ENCODE measurements at regions not wholly inside any gene's neighbourhood (a gene's known extent, or its start where the extent isn't known, plus 50 kb on each side); places are given as distances from the start of the nearest gene placed in this dataset.

GRCh38 chr18:69213842-69214241 lies 186.8 kb upstream of the DOK6 start:
- Histone ChIP-seq H3K4me3 (ENCODE audit: low read length) (no peak overlapping the region), H3K9ac (ENCODE audit: low read length) (no peak overlapping the region), H2AFZ (ENCODE audit: low read length) (no peak overlapping the region), H3K27me3 (replicated peaks; ENCODE audit: insufficient read depth, low read length) (no peaks in the 10 kb centered on the region), H3K9me2 (replicated peaks; ENCODE audit: insufficient read depth, low read length) (no peaks in the 10 kb centered on the region), H3F3A (ENCODE audit: insufficient read depth, low read length) (no peaks in the 10 kb centered on the region), H3K9me3 (replicated peaks; ENCODE audit: insufficient read depth, low read length) (no peaks in the 10 kb centered on the region), H3K27ac (ENCODE audit: low read length) (no peak overlapping the region), H3K4me1 (ENCODE audit: low read length) (peaks cover 6% of the 10 kb centered on the region; the same call in 1 of the 2 replicates), H3K4me2 (ENCODE audit: low read depth, low read length) (no peak overlapping the region), H4K20me1 (ENCODE audit: insufficient read depth, low read length) (no peaks in the 10 kb centered on the region), H3K36me3 (replicated peaks; ENCODE audit: insufficient read depth, low read length) (no peaks in the 10 kb centered on the region), H3K79me2 (ENCODE audit: low read length) (no peaks in the 10 kb centered on the region)
- TF ChIP-seq, protein P1, sequence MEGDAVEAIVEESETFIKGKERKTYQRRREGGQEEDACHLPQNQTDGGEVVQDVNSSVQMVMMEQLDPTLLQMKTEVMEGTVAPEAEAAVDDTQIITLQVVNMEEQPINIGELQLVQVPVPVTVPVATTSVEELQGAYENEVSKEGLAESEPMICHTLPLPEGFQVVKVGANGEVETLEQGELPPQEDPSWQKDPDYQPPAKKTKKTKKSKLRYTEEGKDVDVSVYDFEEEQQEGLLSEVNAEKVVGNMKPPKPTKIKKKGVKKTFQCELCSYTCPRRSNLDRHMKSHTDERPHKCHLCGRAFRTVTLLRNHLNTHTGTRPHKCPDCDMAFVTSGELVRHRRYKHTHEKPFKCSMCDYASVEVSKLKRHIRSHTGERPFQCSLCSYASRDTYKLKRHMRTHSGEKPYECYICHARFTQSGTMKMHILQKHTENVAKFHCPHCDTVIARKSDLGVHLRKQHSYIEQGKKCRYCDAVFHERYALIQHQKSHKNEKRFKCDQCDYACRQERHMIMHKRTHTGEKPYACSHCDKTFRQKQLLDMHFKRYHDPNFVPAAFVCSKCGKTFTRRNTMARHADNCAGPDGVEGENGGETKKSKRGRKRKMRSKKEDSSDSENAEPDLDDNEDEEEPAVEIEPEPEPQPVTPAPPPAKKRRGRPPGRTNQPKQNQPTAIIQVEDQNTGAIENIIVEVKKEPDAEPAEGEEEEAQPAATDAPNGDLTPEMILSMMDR (IDR thresholded peaks at IDR 0.05; ENCODE audit: low read length), result no peak
- TF ChIP-seq EZH2phosphoT487 (IDR thresholded peaks at IDR 0.05; ENCODE audit: low read length) (no peak), EZH2 (optimal IDR thresholded peaks at IDR 0.05; ENCODE audit: low read depth, low read length) (no peak)
- DNase-seq, result no peak

GRCh38 chr18:69215161-69215560 lies 185.5 kb upstream of the DOK6 start:
- no peaks in the 10 kb centered on the region for H3F3A ChIP-seq (ENCODE audit: insufficient read depth, low read length)
- no peaks in the 10 kb centered on the region for H3K27me3 ChIP-seq (replicated peaks; ENCODE audit: insufficient read depth, low read length)
- peaks cover 6% of the 10 kb centered on the region; the same call in 1 of the 2 replicates for H3K4me1 ChIP-seq (ENCODE audit: low read length)
- H3K9ac ChIP-seq (ENCODE audit: low read length), result no peak overlapping the region
- no peak overlapping the region for H3K4me2 ChIP-seq (ENCODE audit: low read depth, low read length)
- H3K9me2 ChIP-seq (replicated peaks; ENCODE audit: insufficient read depth, low read length), result no peaks in the 10 kb centered on the region
- H2AFZ ChIP-seq (ENCODE audit: low read length), result no peak overlapping the region
- TF ChIP-seq EZH2 (optimal IDR thresholded peaks at IDR 0.05; ENCODE audit: low read depth, low read length) (no peak), EZH2phosphoT487 (IDR thresholded peaks at IDR 0.05; ENCODE audit: low read length) (no peak)
- TF ChIP-seq, protein P1 (IDR thresholded peaks at IDR 0.05; ENCODE audit: low read length), result no peak
- no peaks in the 10 kb centered on the region for H3K36me3 ChIP-seq (replicated peaks; ENCODE audit: insufficient read depth, low read length)
- H3K27ac ChIP-seq (ENCODE audit: low read length), result no peak overlapping the region
- no peaks in the 10 kb centered on the region for H3K9me3 ChIP-seq (replicated peaks; ENCODE audit: insufficient read depth, low read length)
- no peaks in the 10 kb centered on the region for H3K79me2 ChIP-seq (ENCODE audit: low read length)
- H4K20me1 ChIP-seq (ENCODE audit: insufficient read depth, low read length), result no peaks in the 10 kb centered on the region
- no peak for DNase-seq
- H3K4me3 ChIP-seq (ENCODE audit: low read length), result no peak overlapping the region

- Histone ChIP-seq H3K4me2 (ENCODE audit: low read depth, low read length) (no peak overlapping the region; the same call in 1 of the 2 replicates), H3K79me2 (ENCODE audit: low read length) (no peaks in the 10 kb centered on the region), H3K27ac (ENCODE audit: low read length) (no peak overlapping the region), H3K27me3 (replicated peaks; ENCODE audit: insufficient read depth, low read length) (no peaks in the 10 kb centered on the region), H3K4me3 (ENCODE audit: low read length) (no peak overlapping the region), H3K9ac (ENCODE audit: low read length) (no peak overlapping the region), H3K4me1 (ENCODE audit: low read length) (peaks cover 6% of the 10 kb centered on the region; the same call in 1 of the 2 replicates), H3K9me3 (replicated peaks; ENCODE audit: insufficient read depth, low read length) (no peaks in the 10 kb centered on the region), H2AFZ (ENCODE audit: low read length) (no peak overlapping the region), H3K36me3 (replicated peaks; ENCODE audit: insufficient read depth, low read length) (no peaks in the 10 kb centered on the region), H3K9me2 (replicated peaks; ENCODE audit: insufficient read depth, low read length) (no peaks in the 10 kb centered on the region), H3F3A (ENCODE audit: insufficient read depth, low read length) (no peaks in the 10 kb centered on the region), H4K20me1 (ENCODE audit: insufficient read depth, low read length) (no peaks in the 10 kb centered on the region)
- TF ChIP-seq EZH2phosphoT487 (IDR thresholded peaks at IDR 0.05; ENCODE audit: low read length) (no peak), EZH2 (optimal IDR thresholded peaks at IDR 0.05; ENCODE audit: low read depth, low read length) (no peak)
- TF ChIP-seq, protein P1 (IDR thresholded peaks at IDR 0.05; ENCODE audit: low read length), result no peak
- peak; percentile 33 for DNase-seq
Observed at GRCh38 chr18:69216321-69216720, 184.4 kb upstream of the DOK6 start.
